ENCODE measurements at regions not wholly inside any gene's neighbourhood (a gene's known extent, or its start where the extent isn't known, plus 50 kb on each side); places are given as distances from the start of the nearest gene placed in this dataset.
A peak's percentile ranks its signal among the peaks of the same experiment; 100 is the strongest.

GRCh38 chr10:45553613-45554012 is 119.0 kb downstream of the ZFAND4 start:
- no peak overlapping the region for H3K4me3 ChIP-seq (ENCODE audit: low read depth, low read length)
- DNase-seq (ENCODE audit: low read depth) = no peak
- TF ChIP-seq, protein P1, sequence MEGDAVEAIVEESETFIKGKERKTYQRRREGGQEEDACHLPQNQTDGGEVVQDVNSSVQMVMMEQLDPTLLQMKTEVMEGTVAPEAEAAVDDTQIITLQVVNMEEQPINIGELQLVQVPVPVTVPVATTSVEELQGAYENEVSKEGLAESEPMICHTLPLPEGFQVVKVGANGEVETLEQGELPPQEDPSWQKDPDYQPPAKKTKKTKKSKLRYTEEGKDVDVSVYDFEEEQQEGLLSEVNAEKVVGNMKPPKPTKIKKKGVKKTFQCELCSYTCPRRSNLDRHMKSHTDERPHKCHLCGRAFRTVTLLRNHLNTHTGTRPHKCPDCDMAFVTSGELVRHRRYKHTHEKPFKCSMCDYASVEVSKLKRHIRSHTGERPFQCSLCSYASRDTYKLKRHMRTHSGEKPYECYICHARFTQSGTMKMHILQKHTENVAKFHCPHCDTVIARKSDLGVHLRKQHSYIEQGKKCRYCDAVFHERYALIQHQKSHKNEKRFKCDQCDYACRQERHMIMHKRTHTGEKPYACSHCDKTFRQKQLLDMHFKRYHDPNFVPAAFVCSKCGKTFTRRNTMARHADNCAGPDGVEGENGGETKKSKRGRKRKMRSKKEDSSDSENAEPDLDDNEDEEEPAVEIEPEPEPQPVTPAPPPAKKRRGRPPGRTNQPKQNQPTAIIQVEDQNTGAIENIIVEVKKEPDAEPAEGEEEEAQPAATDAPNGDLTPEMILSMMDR (IDR thresholded peaks at IDR 0.05; ENCODE audit: insufficient read depth, low read depth, low read length, missing control alignments) = no peak

GRCh38 chr10:45553155-45553554 is 119.4 kb downstream of the ZFAND4 start:
- H3K4me3 ChIP-seq (ENCODE audit: low read depth, low read length) = no peak overlapping the region
- peak; percentile 8 for DNase-seq (ENCODE audit: low read depth)
- TF ChIP-seq, protein P1 (IDR thresholded peaks at IDR 0.05; ENCODE audit: insufficient read depth, low read depth, low read length, missing control alignments) = no peak

DNA sequence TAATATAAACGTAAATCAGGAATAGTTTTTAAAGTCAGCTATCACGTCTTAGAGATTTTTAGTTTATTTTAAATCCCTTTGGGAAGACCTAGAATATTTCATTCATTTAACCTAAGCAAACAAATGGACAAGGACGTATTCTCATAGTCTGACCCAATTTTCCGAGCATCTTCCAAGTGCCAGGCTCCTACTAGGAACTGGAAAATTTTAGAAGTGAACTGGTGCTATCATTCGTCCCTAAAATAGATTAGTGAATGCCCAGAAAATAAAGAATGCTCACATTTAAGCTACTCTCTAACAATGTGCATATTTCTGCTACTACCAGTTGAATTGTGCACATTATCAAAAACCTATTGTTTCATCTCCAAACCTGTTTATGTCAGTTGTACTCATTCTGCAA is 120.1 kb downstream of the ZFAND4 start:
- TF ChIP-seq, protein P1 (IDR thresholded peaks at IDR 0.05; ENCODE audit: insufficient read depth, low read depth, low read length, missing control alignments) = no peak
- no peak for DNase-seq (ENCODE audit: low read depth)
- H3K4me3 ChIP-seq (ENCODE audit: low read depth, low read length) = no peak overlapping the region

DNA sequence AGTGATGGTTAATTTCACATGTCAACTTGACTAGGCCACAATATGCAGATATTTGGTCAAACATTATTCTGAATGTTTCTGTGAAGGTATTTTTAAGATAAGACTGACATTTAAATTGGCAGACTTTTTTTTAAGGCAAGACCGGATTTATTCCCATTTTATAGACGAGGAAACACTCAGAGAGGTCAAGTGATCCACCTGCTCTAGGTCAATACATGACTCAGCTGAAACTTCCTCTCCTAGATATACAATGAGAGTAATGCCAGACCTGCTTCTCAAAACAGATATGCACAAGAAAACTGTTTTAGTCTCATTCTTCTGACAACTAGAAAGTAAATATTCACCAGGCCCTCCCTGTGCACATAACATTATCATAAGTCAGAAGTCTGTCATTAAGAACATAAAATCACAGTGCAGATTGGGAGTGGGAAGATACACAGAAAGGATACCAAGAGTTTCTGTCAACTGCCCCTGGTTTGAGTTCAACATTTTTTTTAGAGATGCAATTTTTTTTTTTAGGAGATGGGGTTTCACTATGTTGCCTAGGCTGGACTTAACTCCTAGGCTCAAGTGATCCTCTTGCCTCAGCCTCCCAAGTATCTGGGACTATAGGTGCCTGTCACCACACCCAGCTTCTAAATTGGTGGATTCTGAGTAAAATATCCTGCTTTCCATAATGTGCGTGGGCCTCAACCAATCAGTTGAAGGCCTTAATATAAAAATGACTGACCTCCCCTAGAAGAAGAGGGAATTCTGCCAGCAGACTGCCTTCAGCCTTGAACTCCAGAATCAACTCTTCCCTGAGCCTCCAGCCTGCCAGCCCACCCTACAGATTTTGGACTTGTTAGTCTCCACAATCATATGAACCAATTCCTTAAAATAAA is 121.4 kb downstream of the ZFAND4 start:
- TF ChIP-seq, protein P1 (IDR thresholded peaks at IDR 0.05; ENCODE audit: insufficient read depth, low read depth, low read length, missing control alignments) = no peak
- DNase-seq (ENCODE audit: low read depth) = no peak
- H3K4me3 ChIP-seq (ENCODE audit: low read depth, low read length) = no peak overlapping the region

- TF ChIP-seq, protein P1 (IDR thresholded peaks at IDR 0.05; ENCODE audit: insufficient read depth, low read depth, low read length, missing control alignments) = no peak
- DNase-seq (ENCODE audit: low read depth) = no peak
- H3K4me3 ChIP-seq (ENCODE audit: low read depth, low read length) = no peak overlapping the region
Observed at GRCh38 chr10:45548068-45548467, 124.5 kb downstream of the ZFAND4 start.

GRCh38 chr10:45547207-45547606 is 125.4 kb downstream of the ZFAND4 start:
- TF ChIP-seq, protein P1 (IDR thresholded peaks at IDR 0.05; ENCODE audit: insufficient read depth, low read depth, low read length, missing control alignments) = no peak
- no peak overlapping the region for H3K4me3 ChIP-seq (ENCODE audit: low read depth, low read length)
- no peak for DNase-seq (ENCODE audit: low read depth)

DNA sequence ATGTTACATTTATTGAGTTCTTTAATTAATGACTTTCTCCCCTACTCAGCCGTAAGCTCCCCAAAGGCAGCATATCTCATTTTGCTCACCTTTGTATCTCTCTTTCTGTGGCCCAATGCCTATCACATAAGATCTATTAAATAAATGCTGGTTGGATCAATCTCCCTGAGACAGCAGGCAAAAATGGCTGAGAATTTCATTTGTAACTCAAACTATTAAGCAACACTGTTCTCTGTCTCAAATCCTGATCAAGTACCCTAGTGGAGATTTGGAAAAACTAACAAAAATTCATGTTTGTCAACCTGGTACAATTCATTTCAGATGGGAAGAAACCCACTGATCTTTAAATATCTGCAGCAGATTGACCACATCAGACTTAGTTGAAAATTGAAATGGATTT is 127.4 kb downstream of the ZFAND4 start:
- H3K4me3 ChIP-seq (ENCODE audit: low read depth, low read length) = no peak overlapping the region
- TF ChIP-seq, protein P1 (IDR thresholded peaks at IDR 0.05; ENCODE audit: insufficient read depth, low read depth, low read length, missing control alignments) = no peak
- no peak for DNase-seq (ENCODE audit: low read depth)
